Right atrium auricular region (tissue), 2 donors: ENCODE measurements at regions not wholly inside any gene's neighbourhood (a gene's known extent, or its start where the extent isn't known, plus 50 kb on each side); places are given as distances from the start of the nearest gene placed in this dataset.
"Not testable (repeated sequence)": the region's sequence is repeated elsewhere in the genome, so short reads cannot be mapped to it uniquely, and the experiment has no call there.

Experiments
- DNase-seq: peaks from one replicate; pipeline ENCODE4 v3.0.0-alpha.2; 2019; ENCODE audit warnings: low spot score
- H3K27ac ChIP-seq, 2 donors: fragments of 200-600 bp; sonication (generic); 1 replicate in 1 of 2; 2 replicates in 1 of 2; pipeline ENCODE4 v1.5.1; 2016 to 2019
- H3K27me3 ChIP-seq, 2 donors: fragments of 200-600 bp; sonication (generic); one replicate each; pipeline versions ENCODE4 v1.5.1 to v1.6.0; 2017 to 2019
- H3K36me3 ChIP-seq: fragments of 200-600 bp; sonication (generic); one replicate; pipeline ENCODE4 v1.5.1; 2016
- H3K4me1 ChIP-seq, 2 donors: fragments of 200-600 bp; sonication (generic); one replicate each; pipeline versions ENCODE4 v1.5.1 to v1.6.0; 2017 to 2019
- H3K4me3 ChIP-seq, 2 donors: fragments of 200-600 bp; sonication (generic); 1 replicate in 1 of 2; 2 replicates in 1 of 2; pipeline ENCODE4 v1.5.1; 2017 to 2019; ENCODE audit warnings: mild to moderate bottlenecking in 1 of 2, moderate library complexity in 1 of 2
- H3K9me3 ChIP-seq, 2 donors: fragments of 200-600 bp; sonication (generic); one replicate each; pipeline ENCODE4 v1.5.1; 2019
- TF ChIP-seq, protein P1 (sequence below), 2 donors: fragments of 200-600 bp; sonication (generic); IDR thresholded peaks; one replicate each; pipeline ENCODE4 v1.5.1; 2019; ENCODE audit warnings: antibody characterized with exemption in 2 of 2

DNA sequence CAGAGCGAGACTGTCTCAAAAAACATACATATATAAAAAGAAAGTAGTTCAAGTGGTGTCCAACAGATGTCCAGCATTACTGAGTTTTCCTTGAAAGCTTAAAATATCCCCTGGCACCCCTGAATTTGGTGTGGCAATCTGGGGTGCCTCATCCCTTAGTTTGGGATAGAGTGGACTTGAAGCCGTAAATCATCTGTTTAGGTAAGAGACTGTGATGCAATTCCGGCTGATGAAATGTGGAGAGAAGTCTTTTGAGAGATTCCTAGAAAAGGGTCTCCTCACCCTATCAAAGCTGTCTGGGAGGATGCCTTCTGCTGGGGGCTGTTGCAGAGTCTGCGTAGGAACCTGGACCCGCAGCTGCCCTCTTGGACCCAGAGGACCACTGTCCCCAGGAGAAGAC lies 408.0 kb downstream of the RPS24 start:
- H3K4me3 ChIP-seq, result no peak overlapping the region
- H3K36me3 ChIP-seq, result no peaks in the 10 kb centered on the region
- H3K4me1 ChIP-seq, result peaks cover 0 to 11% of the 10 kb centered on the region in 2 donors
- no peak overlapping the region for H3K27ac ChIP-seq
- TF ChIP-seq, protein P1, sequence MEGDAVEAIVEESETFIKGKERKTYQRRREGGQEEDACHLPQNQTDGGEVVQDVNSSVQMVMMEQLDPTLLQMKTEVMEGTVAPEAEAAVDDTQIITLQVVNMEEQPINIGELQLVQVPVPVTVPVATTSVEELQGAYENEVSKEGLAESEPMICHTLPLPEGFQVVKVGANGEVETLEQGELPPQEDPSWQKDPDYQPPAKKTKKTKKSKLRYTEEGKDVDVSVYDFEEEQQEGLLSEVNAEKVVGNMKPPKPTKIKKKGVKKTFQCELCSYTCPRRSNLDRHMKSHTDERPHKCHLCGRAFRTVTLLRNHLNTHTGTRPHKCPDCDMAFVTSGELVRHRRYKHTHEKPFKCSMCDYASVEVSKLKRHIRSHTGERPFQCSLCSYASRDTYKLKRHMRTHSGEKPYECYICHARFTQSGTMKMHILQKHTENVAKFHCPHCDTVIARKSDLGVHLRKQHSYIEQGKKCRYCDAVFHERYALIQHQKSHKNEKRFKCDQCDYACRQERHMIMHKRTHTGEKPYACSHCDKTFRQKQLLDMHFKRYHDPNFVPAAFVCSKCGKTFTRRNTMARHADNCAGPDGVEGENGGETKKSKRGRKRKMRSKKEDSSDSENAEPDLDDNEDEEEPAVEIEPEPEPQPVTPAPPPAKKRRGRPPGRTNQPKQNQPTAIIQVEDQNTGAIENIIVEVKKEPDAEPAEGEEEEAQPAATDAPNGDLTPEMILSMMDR (IDR thresholded peaks at IDR 0.05), result no peak
- no peaks in the 10 kb centered on the region for H3K9me3 ChIP-seq
- no peak for DNase-seq
- H3K27me3 ChIP-seq, result no peaks in the 10 kb centered on the region

DNA sequence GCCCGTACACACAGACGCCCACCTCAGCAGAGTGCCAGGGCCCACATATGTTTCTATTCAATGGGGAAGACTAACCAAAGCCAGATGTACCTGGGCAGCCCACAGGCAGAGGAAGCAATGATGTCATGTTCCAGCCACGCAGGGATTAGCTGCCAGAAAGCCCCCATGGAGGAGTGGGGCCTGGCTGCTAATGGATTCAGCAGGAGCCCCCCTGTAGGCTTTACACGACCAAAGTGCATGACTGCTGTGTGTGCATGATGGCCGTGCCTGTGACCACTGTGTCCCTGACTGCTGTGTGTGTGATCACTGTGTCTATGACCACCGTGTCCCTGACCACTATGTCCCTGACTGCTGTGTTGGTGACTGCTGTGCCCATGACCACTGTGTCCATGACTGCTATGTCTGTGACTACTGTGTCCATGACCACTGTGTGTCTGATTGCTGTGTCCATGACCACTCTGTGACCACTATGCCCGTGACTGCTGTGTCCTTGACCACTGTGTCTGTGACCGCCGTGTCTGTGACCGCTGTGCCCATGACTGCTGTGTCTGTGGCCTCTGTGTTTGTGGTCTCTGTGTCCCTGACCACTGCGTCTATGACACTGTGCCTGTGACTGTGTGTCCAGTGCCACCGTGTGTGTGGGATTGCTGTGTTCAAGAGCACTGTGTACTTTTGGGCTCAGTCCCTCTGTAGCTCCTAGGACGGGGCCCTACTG lies 409.3 kb downstream of the RPS24 start:
- no peaks in the 10 kb centered on the region for H3K4me1 ChIP-seq
- no peaks in the 10 kb centered on the region for H3K36me3 ChIP-seq
- TF ChIP-seq, protein P1 (IDR thresholded peaks at IDR 0.05), result no peak
- no peak for DNase-seq
- H3K9me3 ChIP-seq, result no peaks in the 10 kb centered on the region
- no peak overlapping the region for H3K27ac ChIP-seq
- no peaks in the 10 kb centered on the region for H3K27me3 ChIP-seq
- H3K4me3 ChIP-seq, result no peak overlapping the region

DNA sequence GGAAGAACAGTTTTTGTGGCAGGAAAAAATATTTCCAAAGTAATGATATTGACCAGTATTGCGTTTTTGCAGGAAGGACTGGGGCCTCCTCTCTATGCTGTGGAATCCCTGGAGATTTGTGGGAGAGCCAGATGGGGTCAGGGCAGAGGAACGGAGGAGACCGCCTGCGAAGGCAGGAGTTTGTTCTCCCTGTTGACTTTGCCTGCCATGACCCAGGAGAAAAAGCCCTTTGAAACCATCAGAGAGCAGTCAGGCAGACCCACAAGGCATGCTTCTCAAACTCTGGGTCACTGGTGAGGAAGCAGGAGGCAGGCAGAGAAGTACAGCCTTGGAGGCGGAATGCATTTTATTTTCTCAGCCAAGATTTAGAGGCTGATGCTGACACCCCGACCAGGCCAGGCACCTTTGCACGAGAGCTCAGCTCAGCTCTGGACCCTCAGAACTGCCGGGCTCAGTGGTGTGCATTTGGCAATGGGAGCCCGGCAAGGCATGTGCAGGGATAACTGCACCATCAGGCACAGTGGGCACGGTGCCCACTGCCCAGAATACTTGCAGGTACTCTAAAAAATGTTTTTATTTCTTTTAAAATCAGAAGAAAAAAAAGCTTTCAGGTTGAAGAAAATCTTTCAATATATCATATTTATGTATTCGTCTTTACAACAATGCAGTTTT lies 410.4 kb downstream of the RPS24 start:
- TF ChIP-seq, protein P1 (IDR thresholded peaks at IDR 0.05), result no peak
- H3K27me3 ChIP-seq, result no peaks in the 10 kb centered on the region
- H3K4me1 ChIP-seq, result no peaks in the 10 kb centered on the region
- no peak for DNase-seq
- no peak overlapping the region for H3K27ac ChIP-seq
- H3K36me3 ChIP-seq, result no peaks in the 10 kb centered on the region
- no peak overlapping the region for H3K4me3 ChIP-seq
- no peaks in the 10 kb centered on the region for H3K9me3 ChIP-seq

DNA sequence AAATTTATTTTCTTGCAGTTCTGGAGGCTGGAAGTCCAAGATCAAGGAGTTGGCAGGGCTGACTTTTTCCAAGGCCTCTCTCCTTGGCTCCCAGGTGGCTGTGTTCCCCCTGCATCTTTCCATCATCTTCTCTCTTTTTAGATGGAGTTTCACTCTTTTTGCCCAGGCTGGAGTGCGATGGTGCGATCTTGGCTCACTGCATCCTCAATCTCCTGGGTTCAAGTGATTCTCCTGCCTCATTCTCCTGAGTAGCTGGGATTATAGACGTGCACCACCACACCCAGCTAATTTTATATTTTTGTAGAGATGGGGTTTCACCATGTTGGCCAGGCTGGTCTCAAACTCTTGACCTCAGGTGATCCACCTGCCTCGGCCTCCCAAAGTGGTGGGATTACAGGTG lies 411.1 kb downstream of the RPS24 start:
- not testable (repeated sequence) for H3K4me3 ChIP-seq

DNA sequence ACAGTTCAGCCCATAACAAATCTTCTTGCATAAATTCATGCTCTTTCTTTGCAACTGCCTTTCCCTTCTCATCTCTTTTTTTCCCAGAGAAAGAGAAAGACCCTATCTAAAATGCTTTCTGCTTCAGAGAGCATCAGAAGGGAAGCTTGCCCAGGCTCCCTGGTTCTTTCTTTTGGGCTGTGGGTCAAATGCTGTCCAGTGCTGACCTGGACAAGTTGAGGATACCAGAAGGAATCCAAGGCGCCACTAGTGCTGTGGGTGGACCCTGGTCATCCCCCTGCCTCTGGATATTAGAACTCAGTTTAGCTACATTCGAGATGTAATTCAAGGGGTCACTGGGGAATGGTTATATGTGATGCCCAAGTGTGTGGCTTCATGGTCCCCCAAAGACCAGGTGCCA lies 411.6 kb downstream of the RPS24 start:
- Histone ChIP-seq H3K4me3 (no peak overlapping the region), H3K27me3 (no peaks in the 10 kb centered on the region), H3K4me1 (no peaks in the 10 kb centered on the region), H3K36me3 (no peaks in the 10 kb centered on the region), H3K27ac (no peak overlapping the region), H3K9me3 (no peaks in the 10 kb centered on the region)
- DNase-seq, result no peak
- TF ChIP-seq, protein P1 (IDR thresholded peaks at IDR 0.05), result no peak

More for the DNA sequence above, 411.1 kb downstream of the RPS24 start:
- DNase-seq, H3K36me3 ChIP-seq, H3K9me3 ChIP-seq, H3K27me3 ChIP-seq, H3K27ac ChIP-seq, H3K4me1 ChIP-seq: not testable (repeated sequence)

DNA sequence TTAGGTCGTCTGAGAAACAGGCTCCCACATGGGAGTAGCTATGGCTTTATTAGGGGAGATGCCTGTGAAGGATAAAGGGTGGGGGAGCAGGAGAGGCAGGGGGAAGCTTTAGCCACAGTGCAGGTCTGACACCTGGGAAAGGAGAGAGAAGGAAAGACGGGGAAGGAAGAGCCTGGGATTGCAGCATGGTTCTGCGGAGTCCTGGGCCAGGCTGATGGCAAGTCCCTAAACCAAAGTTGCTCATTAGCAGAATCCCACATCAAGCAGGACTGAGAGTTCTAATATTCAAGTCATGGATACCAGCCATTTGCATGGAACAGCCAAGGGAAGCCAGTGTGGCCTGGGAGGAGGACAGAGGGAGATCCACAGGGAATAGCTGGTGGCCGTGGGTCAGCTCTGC lies 414.8 kb downstream of the RPS24 start:
- TF ChIP-seq, protein P1 (IDR thresholded peaks at IDR 0.05), result no peak
- no peak overlapping the region for H3K27ac ChIP-seq
- no peaks in the 10 kb centered on the region for H3K36me3 ChIP-seq
- no peaks in the 10 kb centered on the region for H3K9me3 ChIP-seq
- no peak for DNase-seq
- H3K27me3 ChIP-seq, result no peaks in the 10 kb centered on the region
- H3K4me3 ChIP-seq, result no peak overlapping the region
- no peaks in the 10 kb centered on the region for H3K4me1 ChIP-seq
